K562 (cell line): ENCODE measurements at regions not wholly inside any gene's neighbourhood (a gene's known extent, or its start where the extent isn't known, plus 50 kb on each side); places are given as distances from the start of the nearest gene placed in this dataset.

Experiments used
- BCOR ChIP-seq: fragments of 450-650 bp; IDR thresholded peaks from 2 replicates; pipeline ENCODE4 v1.6.1; 2016
- CBX1 ChIP-seq: sonication (generic); IDR thresholded peaks from 2 replicates; pipeline ENCODE4 v1.6.1; 2016; ENCODE audit warnings: antibody characterized with exemption, low read depth, mild to moderate bottlenecking
- DDX20 ChIP-seq: fragments of 450-650 bp; IDR thresholded peaks from 2 replicates; pipeline ENCODE4 v1.6.1; 2016; ENCODE audit warnings: missing genetic modification characterization, low read depth, mild to moderate bottlenecking, missing compliant biosample characterization, moderate library complexity
- EP300 ChIP-seq: IDR thresholded peaks from 2 replicates; pipeline ENCODE4 v1.6.1; 2012; ENCODE audit warnings: low read length, improper control_type of control experiment
- ERF ChIP-seq: fragments of 450-650 bp; formaldehyde crosslinking; IDR thresholded peaks from 2 replicates; pipeline ENCODE4 v1.4.0; 2020; ENCODE audit warnings: mild to moderate bottlenecking, mixed read lengths
- GATAD2A ChIP-seq: fragments of 450-650 bp; IDR thresholded peaks from 2 replicates; pipeline ENCODE4 v1.6.1; 2017
- GTF2A2 ChIP-seq: IDR thresholded peaks from 2 replicates; pipeline ENCODE4 v1.6.1; 2016; ENCODE audit warnings: mild to moderate bottlenecking, missing genetic modification characterization, missing compliant biosample characterization
- ILK ChIP-seq: fragments of 450-650 bp; IDR thresholded peaks from 2 replicates; pipeline ENCODE4 v1.6.1; 2016; ENCODE audit warnings: missing genetic modification characterization, low read depth, mild to moderate bottlenecking, missing compliant biosample characterization, moderate library complexity, borderline replicate concordance
- MCM7 ChIP-seq, 2 experiments: fragments of 450-650 bp; IDR thresholded peaks; 2 replicates each; pipeline ENCODE4 v1.6.1; 2016 to 2018
- MED1 ChIP-seq: sonication (generic); formaldehyde crosslinking; IDR thresholded peaks from 2 replicates; pipeline ENCODE4 v1.8.1; 2023; ENCODE audit warnings: missing genetic modification reagents, borderline replicate concordance
- MTA3 ChIP-seq: fragments of 450-650 bp; formaldehyde crosslinking; IDR thresholded peaks from 2 replicates; pipeline ENCODE4 v1.6.1; 2017; ENCODE audit warnings: mild to moderate bottlenecking, borderline replicate concordance
- NCOR1 ChIP-seq: fragments of 450-650 bp; IDR thresholded peaks from 2 replicates; pipeline ENCODE4 v1.6.1; 2016; ENCODE audit warnings: mild to moderate bottlenecking, moderate library complexity
- NFRKB ChIP-seq: fragments of 450-650 bp; IDR thresholded peaks from 2 replicates; pipeline ENCODE4 v1.6.1; 2016; ENCODE audit warnings: low read depth
- NR2C2 ChIP-seq, 2 experiments: fragments of 200-800 bp in 1 of 2; sonication (Bioruptor generic) in 1 of 2; sonication (generic) in 1 of 2; formaldehyde crosslinking in 1 of 2; IDR thresholded peaks; 2 replicates each; pipeline versions ENCODE4 v1.6.1 to v1.8.0; 2016 to 2022; ENCODE audit warnings: mild to moderate bottlenecking in 1 of 2, missing compliant biosample characterization in 1 of 2, missing genetic modification characterization in 1 of 2, missing genetic modification reagents in 1 of 2
- PHB2 ChIP-seq: fragments of 450-650 bp; IDR thresholded peaks from 2 replicates; pipeline ENCODE4 v1.6.1; 2017; ENCODE audit warnings: low read depth
- SMAD1 ChIP-seq: fragments of 150-350 bp; IDR thresholded peaks from 2 replicates; pipeline ENCODE4 v1.6.1; 2014; ENCODE audit warnings: low read length, low read depth; ENCODE audit not compliant: partially characterized antibody
- TAL1 ChIP-seq: fragments of 450-650 bp; IDR thresholded peaks from 2 replicates; pipeline ENCODE4 v1.6.1; 2016; ENCODE audit warnings: mild to moderate bottlenecking
- TCF7L2 ChIP-seq: fragments of 150-350 bp; IDR thresholded peaks from 2 replicates; pipeline ENCODE4 v1.6.1; 2016; ENCODE audit warnings: low read depth, mild to moderate bottlenecking, low read length, moderate library complexity
- YY1 ChIP-seq, 3 experiments: IDR thresholded peaks; 2 replicates each; pipeline ENCODE4 v1.6.1; 2011; ENCODE audit warnings: low read length in 2 of 3, mild to moderate bottlenecking in 2 of 3, moderate library complexity in 2 of 3, borderline replicate concordance in 1 of 3, control low read depth in 1 of 3, low read depth in 1 of 3; ENCODE audit not compliant: insufficient read depth in 3 of 3, insufficient replicate concordance in 2 of 3, control insufficient read depth in 1 of 3, insufficient read length in 1 of 3; ENCODE audit errors: extremely low read depth in 1 of 3
- ZFP30 ChIP-seq: fragments of 250-450 bp; sonication (Bioruptor Pico); IDR thresholded peaks from 2 replicates; pipeline ENCODE4 v1.8.0; 2022; ENCODE audit warnings: moderate library complexity, mild to moderate bottlenecking, inconsistent platforms, borderline replicate concordance
- ZKSCAN1 ChIP-seq: fragments of 150-350 bp; IDR thresholded peaks from 2 replicates; pipeline ENCODE4 v1.6.1; 2016; ENCODE audit warnings: low read depth, low read length
- ZNF197 ChIP-seq: fragments of 200-800 bp; sonication (Bioruptor generic); IDR thresholded peaks from 2 replicates; pipeline ENCODE4 v1.6.1; 2016; ENCODE audit warnings: low read depth, missing genetic modification characterization, missing compliant biosample characterization
- ZNF212 ChIP-seq: fragments of 450-650 bp; formaldehyde crosslinking; IDR thresholded peaks from 2 replicates; pipeline ENCODE4 v1.4.0; 2020; ENCODE audit warnings: mild to moderate bottlenecking
- ZNF23 ChIP-seq: fragments of 250-450 bp; sonication (Bioruptor Pico); IDR thresholded peaks from 2 replicates; pipeline ENCODE4 v1.4.0; 2020; ENCODE audit warnings: mild to moderate bottlenecking
- ZNF436 ChIP-seq: fragments of 250-450, 450-650 bp; sonication (Bioruptor Pico); formaldehyde crosslinking; IDR thresholded peaks from 2 replicates; pipeline ENCODE4 v1.7.0; 2020; ENCODE audit warnings: mild to moderate bottlenecking
- ZNF79 ChIP-seq: fragments of 250-450 bp; sonication (Bioruptor Pico); IDR thresholded peaks from 2 replicates; pipeline ENCODE4 v1.4.0; 2020; ENCODE audit warnings: low read depth, mild to moderate bottlenecking, moderate library complexity
- TF ChIP-seq, protein P1 (sequence below): fragments of 450-650 bp; IDR thresholded peaks from 2 replicates; pipeline ENCODE4 v1.6.1; 2014; ENCODE audit warnings: low read depth, mild to moderate bottlenecking, moderate library complexity, borderline replicate concordance
- TF ChIP-seq, protein P2 (sequence below): fragments of 450-650 bp; formaldehyde crosslinking; IDR thresholded peaks from 2 replicates; pipeline ENCODE4 v1.4.0; 2020; ENCODE audit warnings: mild to moderate bottlenecking, moderate library complexity
- TF ChIP-seq, protein P3 (sequence below): fragments of 450-650 bp; formaldehyde crosslinking; IDR thresholded peaks from 2 replicates; pipeline ENCODE4 v1.4.0; 2022; ENCODE audit warnings: mild to moderate bottlenecking, moderate library complexity

DNA sequence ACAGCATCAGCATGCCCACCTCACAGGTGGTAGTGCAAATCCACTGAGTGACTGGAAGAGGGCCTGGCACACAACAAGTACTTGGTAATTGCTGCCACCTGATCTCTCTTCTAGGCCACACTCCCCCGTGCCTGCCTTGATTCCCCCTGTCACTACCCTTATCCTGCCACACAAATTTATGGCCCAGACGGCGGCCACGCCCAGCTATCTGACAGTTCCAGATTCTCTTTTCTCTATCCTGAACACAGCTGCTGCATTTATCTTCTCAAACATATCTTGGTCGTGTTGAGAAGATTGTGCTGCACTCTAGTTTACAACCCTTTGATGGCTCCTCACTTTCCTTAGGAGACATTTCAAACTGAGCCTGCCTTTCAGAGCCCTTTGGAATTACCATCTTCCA is 585.2 kb downstream of the NTRK3 start (continued):
- TF ChIP-seq ZFP30 (CRISPR knock-in tag) (no peak), ZNF436 (CRISPR knock-in tag) (no peak), ZNF197 (CRISPR knock-in tag) (no peak), ZKSCAN1 (no peak), BCOR (peak; percentile 73), YY1 (IDR thresholded peaks at IDR 0.05; ENCODE audit: borderline replicate concordance in 1 of 3, control insufficient read depth in 1 of 3, extremely low read depth in 1 of 3, insufficient read depth in 3 of 3, insufficient read length in 1 of 3, insufficient replicate concordance in 2 of 3, low read depth in 1 of 3, low read length in 2 of 3) (no peak), CBX1 (no peak), MCM7 (IDR thresholded peaks at IDR 0.05) (no peak), ZNF79 (CRISPR knock-in tag) (no peak), TAL1 (peak; percentile 99), NCOR1 (peak; percentile 97), PHB2 (peak; percentile 90), ZNF23 (no peak), ERF (CRISPR knock-in tag) (no peak), DDX20 (tag) (no peak), NFRKB (no peak), EP300 (peak; percentile 95), GTF2A2 (tag) (no peak), MED1 (CRISPR knock-in tag) (no peak), SMAD1 (peak; percentile 65), GATAD2A (0 out of 2 replicates have a peak, but pooled peaks have one; percentile 52), NR2C2 (CRISPR knock-in tag; IDR thresholded peaks at IDR 0.05) (no peak), NR2C2 (tag; IDR thresholded peaks at IDR 0.05) (no peak), ZNF212 (CRISPR knock-in tag) (no peak), TCF7L2 (no peak), MTA3 (0 out of 2 replicates have a peak, but pooled peaks have one; percentile 49), ILK (tag) (no peak)
- TF ChIP-seq, protein P1, sequence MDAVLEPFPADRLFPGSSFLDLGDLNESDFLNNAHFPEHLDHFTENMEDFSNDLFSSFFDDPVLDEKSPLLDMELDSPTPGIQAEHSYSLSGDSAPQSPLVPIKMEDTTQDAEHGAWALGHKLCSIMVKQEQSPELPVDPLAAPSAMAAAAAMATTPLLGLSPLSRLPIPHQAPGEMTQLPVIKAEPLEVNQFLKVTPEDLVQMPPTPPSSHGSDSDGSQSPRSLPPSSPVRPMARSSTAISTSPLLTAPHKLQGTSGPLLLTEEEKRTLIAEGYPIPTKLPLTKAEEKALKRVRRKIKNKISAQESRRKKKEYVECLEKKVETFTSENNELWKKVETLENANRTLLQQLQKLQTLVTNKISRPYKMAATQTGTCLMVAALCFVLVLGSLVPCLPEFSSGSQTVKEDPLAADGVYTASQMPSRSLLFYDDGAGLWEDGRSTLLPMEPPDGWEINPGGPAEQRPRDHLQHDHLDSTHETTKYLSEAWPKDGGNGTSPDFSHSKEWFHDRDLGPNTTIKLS = no peak
- TF ChIP-seq, protein P2, sequence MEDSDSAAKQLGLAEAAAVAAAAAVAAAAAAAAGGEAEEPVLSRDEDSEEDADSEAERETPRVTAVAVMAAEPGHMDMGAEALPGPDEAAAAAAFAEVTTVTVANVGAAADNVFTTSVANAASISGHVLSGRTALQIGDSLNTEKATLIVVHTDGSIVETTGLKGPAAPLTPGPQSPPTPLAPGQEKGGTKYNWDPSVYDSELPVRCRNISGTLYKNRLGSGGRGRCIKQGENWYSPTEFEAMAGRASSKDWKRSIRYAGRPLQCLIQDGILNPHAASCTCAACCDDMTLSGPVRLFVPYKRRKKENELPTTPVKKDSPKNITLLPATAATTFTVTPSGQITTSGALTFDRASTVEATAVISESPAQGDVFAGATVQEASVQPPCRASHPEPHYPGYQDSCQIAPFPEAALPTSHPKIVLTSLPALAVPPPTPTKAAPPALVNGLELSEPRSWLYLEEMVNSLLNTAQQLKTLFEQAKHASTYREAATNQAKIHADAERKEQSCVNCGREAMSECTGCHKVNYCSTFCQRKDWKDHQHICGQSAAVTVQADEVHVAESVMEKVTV = no peak
- TF ChIP-seq, protein P3, sequence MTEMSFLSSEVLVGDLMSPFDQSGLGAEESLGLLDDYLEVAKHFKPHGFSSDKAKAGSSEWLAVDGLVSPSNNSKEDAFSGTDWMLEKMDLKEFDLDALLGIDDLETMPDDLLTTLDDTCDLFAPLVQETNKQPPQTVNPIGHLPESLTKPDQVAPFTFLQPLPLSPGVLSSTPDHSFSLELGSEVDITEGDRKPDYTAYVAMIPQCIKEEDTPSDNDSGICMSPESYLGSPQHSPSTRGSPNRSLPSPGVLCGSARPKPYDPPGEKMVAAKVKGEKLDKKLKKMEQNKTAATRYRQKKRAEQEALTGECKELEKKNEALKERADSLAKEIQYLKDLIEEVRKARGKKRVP (CRISPR knock-in tag) = 0 out of 2 replicates have a peak, but pooled peaks have one; percentile 31
